GM19395 (cell line): ENCODE measurements at regions not wholly inside any gene's neighbourhood (a gene's known extent, or its start where the extent isn't known, plus 50 kb on each side); places are given as distances from the start of the nearest gene placed in this dataset.

Experiments
- ATAC-seq: cut with Tn5 transposase; IDR thresholded peaks from one replicate; pipeline ENCODE4 v1.9.1; 2021; ENCODE audit warnings: mild to moderate bottlenecking, moderate library complexity; ENCODE audit not compliant: unreplicated experiment

DNA sequence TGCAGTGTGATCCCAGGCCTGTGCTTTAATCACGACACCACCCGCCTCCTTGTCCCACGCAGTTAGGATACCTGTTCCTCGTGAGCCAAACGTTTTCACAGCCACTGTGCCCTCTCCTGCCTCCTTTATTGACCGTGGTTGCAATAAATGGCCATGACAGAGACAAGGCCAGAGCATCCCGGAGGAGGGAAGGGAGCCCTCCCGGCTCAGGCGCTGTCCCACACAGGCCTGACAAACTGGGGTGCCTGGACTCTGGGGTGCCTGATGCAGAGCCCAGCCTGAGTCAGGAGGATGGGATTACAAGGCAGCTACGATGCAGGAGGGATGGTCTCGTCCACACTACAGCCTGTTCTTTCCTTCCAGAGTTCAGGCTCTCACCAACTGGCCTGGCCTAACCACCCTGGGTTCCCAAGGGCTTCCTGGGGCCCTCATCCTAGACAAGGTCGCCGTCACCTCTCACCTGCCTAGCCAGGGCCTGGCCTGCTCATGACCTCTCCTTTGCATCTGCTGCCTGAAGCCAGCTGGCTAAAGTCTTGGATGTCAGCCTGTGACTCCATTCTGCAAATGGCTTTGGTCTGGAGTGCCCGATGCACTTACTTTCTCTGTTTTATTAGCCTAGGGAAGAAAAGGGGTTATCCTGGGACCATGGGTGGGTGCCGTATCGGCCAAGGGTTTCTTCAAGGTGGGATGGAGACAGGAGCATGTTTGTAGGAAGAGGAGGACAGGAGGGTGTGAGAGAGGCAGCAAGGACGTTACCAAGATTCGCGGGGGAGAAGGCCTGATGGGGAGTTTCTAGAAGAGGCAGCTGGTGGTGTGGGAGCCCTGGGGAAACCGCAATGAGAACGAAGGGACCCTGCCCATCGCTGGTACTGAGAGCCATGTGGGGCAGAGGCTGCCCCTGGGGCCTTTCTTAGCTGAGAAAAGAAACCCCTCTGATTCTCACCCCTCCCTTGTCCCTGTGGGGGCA, 234.3 kb upstream of the TNRC6C start:
- ATAC-seq, result no peak

DNA sequence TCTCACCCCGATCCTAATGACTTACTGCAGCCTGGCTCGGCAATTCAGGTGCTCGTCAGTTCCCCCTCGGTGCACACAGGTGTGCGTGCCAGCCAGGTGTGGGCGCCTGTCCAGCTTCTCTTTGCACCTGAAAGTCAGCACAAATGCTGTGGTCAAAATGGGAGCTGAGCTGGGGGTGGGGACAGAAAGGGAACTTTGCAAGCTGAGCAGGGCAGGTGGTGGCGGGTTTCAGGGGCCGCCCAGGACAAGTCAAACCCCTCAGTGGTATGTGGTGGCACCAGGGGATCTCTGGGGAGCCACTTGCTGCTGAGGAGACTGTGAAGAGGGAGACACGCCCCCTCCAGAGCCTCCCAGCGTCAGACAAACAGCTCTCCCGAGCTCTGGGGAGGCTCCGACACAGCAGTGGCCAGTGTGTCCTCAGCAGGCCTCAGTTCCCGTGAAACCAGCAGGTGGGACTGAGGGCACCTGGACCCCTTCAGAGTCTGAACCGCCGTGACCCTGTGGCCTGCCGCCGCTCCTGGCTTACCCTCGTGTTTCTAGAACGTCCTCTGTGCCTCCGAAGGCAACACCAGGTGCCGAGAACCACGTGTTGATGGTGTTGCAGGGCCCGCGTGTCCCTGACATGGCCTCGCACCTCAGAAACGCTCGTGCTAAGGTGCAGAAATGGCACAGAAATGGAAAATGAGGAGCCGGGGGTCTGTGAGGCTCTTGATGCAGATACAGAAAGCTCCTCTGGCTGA, 233.5 kb upstream of the TNRC6C start:
- ATAC-seq, result no peak

DNA sequence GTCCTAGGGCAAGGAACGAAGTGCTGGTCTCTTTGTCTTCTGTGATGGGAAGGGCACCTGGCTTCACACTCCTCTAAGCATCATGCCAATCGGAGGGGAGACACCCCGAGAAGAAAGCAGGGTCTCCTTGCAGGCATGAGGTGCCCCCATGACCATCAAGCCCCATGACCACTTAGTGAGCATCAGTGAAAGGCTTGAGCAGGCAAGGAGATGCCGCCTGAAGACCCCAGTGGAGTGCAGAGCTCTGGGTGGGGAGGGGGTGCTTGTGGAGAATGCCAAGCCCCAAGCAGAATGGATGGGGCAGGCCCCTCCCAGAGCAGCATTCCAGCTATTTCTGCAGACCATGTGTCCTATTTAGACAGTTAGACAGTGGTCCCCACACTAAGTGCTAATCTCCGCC, 232.7 kb upstream of the TNRC6C start:
- ATAC-seq, result no peak

DNA sequence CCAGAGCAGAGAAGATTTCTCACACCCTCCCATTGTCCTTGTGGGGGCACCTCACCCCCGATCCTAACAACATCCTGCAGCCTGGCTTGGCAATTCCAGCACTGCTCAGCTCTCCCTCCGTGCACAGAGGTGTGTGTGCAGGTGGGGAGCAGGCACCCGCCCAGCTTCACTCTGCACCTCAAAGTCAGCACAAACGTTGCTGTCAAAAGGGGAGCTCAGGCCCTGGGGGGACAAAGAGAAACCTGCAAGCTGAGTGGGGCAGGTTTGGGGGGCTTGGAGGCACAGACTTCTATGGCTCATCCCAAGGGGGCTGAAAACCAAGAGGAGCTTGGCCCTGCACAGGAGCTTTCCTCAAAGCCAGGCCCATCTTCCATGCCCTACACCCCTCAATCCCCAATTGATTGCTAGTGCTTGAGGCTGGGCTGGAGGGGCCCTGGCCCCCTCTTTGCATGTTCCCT, 231.9 kb upstream of the TNRC6C start:
- no peak for ATAC-seq

DNA sequence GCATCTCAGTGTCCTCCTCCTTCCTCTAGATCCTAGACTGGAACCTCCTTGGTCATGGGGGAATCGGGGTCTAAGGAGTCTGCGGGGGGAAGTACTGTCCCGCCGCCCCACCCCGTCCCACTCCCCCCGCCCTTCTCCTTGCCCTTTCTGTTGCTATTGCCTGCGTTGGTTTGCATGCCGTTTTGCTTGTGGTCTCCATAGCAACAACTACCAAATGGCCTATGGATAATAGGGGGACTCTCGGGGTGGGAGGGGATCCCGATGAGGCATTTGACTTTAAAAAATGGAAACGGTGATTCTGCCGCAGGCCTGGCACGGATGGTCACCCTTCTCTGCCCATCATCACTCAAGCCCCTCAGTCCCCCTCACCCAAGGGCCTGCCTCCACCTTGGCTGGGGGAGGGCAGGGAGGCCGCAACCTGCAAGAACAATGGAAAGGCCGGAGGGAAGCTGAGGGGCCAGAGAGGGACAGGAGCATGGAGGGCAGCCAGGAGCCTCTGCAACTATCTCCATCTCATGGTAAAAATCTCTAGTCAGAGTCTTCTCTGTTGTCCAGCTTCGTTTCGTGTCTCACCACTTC, 231.4 kb upstream of the TNRC6C start:
- no peak for ATAC-seq

DNA sequence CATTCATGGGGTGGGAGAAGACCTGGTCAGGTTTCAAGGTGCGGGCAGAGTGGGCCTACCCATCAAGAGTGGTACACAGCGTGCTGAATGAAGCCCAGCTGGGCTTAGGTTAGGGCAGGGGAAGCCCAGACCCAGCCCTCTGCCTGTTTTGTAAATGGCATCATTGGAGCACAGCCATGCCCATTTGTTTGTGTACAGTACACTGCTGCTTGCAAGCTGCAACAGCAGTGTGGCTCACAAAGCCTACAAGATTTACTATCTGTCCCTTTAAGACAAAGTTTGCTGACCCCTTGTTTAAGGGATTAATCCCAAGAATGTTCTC, 230.1 kb upstream of the TNRC6C start:
- ATAC-seq, result no peak

DNA sequence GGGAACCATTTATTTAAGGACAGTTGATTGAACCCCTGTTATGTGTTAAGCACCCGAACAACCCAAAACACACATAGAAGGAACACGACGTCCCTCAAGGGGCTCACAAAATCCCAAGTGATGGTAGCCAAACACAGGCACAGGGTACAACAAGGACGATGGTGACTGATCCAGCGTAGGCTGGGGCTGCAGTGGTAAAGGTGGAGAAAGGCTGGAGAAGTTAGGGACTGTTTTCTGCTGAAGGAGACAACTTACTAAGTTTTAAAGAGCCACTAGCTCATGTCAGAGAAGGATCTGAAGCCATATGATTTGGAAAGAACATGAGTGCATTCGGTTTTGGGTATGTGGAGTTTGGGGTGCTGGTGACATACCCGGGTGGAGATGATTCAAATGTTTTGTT, 229.6 kb upstream of the TNRC6C start:
- no peak for ATAC-seq

DNA sequence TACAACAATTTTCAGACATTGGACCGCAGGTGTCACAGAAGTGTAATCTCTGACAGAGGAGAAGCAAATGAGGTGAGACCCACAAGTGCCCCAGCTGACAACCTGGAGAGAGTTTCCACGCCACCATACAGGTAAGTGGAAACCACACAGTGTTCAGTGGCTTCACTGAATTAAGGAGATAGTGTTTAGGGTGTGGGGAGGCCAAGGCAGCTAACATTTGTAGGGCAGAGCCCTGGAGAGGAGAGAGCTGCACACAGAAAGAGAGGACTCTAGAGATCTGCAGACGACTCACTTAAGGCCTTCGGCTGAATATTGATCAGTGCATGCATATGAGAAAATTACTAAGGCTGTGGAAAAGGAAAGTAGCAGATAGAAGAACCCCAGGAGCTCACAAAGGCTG, 228.9 kb upstream of the TNRC6C start:
- ATAC-seq, result no peak

DNA sequence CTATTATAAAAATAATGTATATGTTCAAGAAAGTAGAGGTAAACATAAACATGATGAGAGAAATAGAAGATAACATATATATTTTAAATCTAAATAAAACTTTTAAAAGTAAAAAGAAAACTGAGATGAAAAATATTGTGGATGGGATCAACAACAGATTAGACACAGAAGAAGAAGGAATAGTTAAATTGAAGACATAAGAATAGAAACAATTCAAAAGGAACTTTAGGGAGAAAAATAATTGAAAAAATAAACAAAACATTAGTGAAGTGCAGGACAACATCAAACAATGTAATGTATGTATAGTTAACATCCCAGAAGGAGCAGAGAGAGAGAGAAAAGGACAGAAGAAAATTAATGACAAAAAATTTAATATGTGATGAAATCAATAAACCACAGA, 228.1 kb upstream of the TNRC6C start:
- no peak for ATAC-seq

DNA sequence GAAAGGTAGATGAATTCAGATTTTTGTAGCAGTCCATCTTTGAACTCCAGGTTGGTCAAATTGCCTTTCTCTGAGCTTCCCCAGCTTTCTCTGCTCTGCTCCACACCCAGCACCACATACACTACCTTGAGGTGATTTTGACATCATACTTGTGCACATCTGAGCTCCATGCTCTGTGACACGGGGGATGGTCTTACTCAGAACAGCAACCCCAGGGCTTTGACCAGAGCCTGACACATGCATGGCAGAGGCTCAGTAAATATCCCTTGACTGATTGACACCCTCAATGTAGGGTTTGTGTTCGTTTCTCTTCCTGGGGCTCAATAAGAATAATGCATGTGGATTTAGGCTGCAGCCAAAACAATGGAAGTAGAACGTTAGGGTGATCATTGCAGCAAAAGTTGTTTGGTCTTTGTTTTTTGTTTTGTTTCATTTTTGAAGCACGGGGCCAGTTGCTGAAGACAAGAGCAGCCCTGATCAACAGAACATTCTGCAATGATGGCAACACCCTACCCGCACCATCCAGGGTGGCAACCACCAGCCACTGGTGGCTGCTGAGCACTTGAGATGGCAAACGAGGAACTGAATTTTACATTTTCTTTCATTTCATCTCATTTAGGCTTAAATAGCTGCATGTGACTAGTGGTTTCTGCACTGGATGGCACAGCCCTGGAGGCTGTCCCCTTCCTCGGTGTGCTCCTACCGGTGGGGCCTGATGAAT, 224.8 kb upstream of the TNRC6C start:
- ATAC-seq, result no peak

DNA sequence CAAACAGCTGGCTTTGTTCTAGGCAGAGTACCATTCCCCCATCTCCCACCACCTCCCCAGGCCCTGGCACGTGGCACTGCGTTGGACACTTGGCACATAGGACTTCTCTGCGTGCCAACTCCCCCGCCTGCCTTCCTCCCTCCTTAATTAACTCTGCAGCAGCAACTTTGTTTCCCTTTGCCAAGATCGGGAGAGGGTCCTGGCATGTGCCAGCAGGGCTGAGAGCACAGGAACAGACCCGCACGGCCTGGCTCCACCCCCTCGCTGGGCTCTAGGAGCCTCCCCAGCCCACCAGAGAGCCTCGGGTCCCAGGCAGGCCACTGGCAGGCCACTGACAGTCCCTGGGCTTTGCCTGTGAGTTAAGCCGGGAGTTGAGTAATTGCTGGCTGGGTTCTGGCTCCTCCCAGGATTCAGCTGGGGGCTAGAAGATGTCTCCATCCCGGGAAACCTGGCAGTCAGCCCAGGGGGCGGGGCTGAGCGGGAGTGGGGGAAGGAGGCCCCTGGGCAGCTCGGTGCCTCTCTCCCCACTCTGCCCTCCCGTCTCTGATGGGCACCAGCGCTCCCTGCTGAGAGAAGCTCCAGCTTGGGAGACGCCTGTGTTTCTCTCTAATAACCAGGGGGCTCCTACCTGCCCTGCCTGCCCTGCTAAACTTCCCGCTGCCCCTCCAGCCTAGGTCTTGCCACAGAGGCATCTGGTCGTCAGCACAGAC, 224.0 kb upstream of the TNRC6C start:
- no peak for ATAC-seq

DNA sequence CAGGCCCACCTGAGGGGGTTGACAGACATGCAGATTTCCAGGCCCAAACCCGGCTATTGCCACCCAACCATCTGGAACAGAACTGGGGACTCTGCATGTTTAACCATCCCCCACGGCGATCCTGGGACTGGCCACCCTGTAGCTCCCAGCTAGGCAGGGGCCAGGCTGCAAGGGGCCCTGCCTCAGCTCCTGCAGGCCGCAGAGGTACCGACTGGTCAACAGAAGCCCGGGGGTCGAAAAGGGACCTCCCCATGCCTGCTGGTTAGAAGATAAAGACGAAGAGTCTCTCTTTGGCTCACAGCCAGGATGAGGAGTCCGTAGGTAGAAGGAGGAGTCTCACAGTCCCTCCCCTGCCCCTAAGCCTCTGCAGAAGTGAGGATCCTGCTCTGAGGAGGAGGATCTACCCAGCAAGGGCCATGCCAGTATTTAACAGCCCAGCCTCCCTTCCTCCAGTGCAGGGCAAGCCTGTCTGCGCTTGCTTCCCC, 223.4 kb upstream of the TNRC6C start:
- ATAC-seq, result no peak

DNA sequence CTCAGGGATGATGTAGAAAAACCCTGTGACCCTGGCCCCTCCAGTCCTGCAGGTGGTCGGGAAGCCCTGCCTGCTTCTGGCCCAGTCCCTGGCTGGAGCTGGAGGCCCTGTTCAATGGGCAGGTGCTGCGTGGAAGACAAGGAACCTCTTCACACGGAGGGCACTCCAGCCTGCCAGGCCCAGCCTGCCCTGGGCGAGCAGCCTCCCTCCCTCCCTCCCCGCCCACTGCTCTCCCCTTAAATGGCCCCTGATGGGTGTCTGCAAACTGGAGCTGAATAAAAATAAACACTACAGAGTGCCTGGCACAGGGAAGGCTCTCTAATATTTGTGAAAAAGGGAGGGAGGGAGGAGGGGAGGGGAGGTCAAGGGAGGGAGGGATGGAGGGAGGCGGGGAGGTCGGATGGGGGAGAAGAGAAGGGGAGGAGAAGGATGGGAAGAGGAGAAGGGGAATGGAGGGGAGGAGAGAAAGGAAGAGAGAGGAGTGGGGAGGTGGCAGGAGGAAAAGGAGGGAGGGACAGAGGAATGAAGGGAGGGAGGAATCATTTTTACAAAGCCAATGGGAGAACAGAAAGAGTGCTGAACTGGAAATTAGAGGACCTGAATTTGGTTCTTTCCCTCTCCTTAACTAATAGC, 222.8 kb upstream of the TNRC6C start:
- ATAC-seq, result no peak

DNA sequence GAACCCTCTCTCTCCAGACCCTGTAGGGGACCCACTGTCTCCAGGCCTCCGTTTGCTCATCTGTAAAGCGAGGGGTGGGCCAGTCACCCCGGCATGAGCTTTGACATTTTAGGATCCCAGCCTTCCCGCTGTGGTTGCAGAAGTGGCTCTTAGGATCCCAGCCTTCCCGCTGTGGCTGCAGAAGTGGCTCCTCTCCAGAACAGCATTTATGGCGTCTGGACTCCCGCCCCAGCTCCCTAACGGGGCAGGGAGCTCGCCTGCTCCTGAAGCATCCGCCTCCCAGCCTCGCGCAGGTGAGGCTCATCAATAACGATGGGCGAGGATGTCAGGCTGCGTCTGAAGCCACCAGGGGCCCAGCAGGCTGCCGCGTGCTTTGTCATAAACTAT, 222.3 kb upstream of the TNRC6C start:
- no peak for ATAC-seq

DNA sequence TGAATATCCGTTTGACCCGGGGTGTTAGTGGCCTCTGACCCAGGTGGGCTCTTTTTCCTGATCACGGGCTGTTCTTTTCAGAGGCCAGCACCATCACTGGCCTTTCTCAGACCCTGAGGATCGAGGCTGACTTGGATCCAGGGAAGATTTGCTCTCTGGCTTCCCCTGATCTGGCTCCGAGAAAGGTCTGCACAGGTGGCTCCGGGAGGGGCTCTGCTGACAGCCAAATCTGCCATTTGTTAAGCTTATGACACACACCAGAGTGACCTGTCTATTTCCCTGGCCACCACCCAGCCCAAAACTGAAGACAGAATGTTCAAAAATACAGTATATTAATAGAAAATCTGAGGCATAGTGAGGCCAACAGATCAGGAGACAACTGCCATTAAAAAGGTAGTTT, 221.8 kb upstream of the TNRC6C start:
- no peak for ATAC-seq

DNA sequence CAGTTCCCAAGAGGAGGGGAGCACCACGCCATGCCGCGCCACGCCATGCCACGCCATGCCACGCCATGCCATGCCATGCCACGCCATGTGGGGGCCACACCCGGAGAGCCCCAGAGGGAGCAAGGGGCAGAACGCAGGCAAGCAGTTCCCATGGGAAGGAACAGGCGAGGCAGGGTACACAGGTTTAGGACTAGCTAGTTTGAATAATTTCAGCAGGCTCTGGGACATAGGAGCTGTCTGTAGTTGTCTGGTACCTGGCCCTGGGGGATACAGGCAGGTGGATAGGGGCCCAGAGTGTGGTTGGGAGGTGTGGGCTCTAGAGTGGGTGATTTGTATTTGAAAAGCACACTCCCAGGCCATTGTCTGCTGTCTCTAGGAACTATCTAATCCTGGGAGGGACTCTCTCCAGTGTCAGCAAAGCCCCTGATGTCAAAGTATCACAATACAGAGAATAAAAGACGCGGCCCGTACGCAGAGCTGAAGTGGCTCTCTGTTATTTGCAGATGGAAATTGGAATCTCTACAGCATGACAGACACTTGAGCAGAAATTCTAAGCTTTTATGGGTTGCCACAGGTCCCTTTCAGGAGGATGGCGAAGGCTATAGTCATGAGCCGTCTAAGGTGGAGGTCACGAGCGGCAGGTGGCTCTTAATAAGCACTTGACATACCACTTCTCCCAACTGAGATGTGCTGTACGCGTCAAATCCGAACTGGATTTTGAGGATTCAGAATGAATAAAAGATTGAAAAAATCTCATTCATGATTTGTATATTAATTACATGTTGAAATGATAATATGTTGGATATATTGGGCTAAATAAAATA, 220.8 kb upstream of the TNRC6C start:
- ATAC-seq, result no peak

DNA sequence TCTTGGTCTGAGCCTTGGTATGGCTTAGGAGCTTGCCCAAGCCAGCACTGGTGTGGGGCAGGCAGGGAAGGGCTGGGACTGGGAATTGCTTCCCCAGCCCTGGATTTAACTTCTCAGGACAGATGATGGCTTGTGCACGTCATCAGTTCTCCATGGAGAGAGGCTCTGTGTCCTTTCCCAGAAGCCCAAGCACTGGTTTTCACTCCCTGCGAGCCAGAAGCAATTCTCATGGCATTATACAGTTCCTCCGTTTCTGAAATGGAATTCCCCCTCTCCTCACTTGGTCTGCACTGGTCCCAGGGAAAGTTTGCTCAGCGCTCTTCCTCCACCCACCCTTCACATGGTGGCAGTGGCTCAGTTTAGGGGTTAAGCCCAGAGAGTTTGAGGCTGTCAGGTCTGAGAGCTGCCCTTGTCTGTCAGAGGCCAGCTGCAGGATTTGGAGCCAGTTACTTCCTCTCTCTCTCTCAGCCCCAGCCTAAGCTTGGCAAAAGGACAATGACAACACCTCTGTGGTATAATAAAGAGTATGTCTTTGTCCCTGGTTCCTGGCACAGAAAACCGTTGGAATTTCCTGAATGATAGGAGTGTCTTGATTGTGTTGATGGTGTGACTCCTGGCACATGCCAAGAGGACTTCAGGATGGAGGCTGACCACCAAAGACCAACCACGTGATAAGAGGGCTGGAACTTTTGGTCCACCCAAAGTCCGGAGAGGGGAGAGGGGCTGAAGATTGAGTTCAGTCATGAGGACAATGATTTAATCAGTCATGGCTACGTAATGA, 219.6 kb upstream of the TNRC6C start:
- no peak for ATAC-seq

DNA sequence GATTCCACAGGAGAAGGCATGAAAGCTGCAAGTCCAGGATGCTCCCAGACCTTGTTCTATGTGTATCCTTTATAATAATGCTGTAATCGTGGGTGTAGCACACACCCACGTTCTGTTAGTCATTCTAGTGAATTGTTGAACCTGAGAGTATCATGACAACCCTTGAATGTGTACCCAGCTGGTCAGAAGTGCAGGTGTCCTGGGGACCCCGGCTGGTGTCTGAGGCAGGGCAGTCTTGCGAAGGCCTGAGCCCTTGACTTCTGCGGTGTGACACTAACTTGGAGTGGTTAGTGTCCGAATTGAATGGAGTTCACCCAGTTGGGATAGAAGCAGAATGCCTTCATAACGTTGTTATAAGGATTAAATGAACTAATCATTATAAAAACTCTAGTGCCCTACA, 218.0 kb upstream of the TNRC6C start:
- no peak for ATAC-seq
